A549 (cell line): ENCODE measurements at regions not wholly inside any gene's neighbourhood (a gene's known extent, or its start where the extent isn't known, plus 50 kb on each side); places are given as distances from the start of the nearest gene placed in this dataset.

Experiments
- ATAC-seq, 2 experiments: fragments of 200-7000 bp in 1 of 2; fragments of >200 bp in 1 of 2; cut with Nextera tagmentation in 1 of 2; cut with Tn5 transposase in 1 of 2; 3 replicates each; pipeline versions ENCODE4 v1.8.0 to v1.9.1; 2018 to 2020; ENCODE audit warnings: mild to moderate bottlenecking in 1 of 2, moderate library complexity in 1 of 2
- CTCF ChIA-PET: fragments of 300-600 bp; sonication (Branson Sonifier 250); formaldehyde crosslinking; extraction: SDS; loops from one replicate; lab custom pipeline; 2021; ENCODE audit warnings: antibody characterized with exemption, inconsistent platforms; lab: Yijun Ruan, JAX
- POLR2A ChIA-PET: fragments of 350-600 bp; formaldehyde crosslinking; extraction: SDS; loops from one replicate; lab custom pipeline; 2021; ENCODE audit warnings: antibody characterized with exemption, inconsistent platforms; lab: Yijun Ruan, JAX
- DNase-seq, 2 experiments: peaks; one replicate each; pipeline versions ENCODE4 v3.0.0 to v3.0.0-alpha.2; 2011 to 2016; ENCODE audit warnings: low read depth in 1 of 2, low spot score in 1 of 2
- FAIRE-seq: peaks from 2 replicates; lab custom pipeline; 2011; peaks lifted over from hg19 to GRCh38; lab: Jason Lieb, UNC
- H3K27ac ChIP-seq, 2 experiments: fragments of >200 bp; sonication (Bioruptor Twin); formaldehyde crosslinking; 3 replicates each; pipeline ENCODE4 v1.5.1; 2016 to 2017
- H3K4me1 ChIP-seq: fragments of >200 bp; sonication (Bioruptor Twin); formaldehyde crosslinking; 3 replicates; pipeline ENCODE4 v1.6.1; 2016
- H3K4me2 ChIP-seq: fragments of >200 bp; sonication (Bioruptor Twin); formaldehyde crosslinking; 3 replicates; pipeline ENCODE4 v1.6.1; 2016
- H3K4me3 ChIP-seq: fragments of >200 bp; sonication (Bioruptor Twin); formaldehyde crosslinking; 3 replicates; pipeline ENCODE4 v1.5.1; 2016
- H3K9me3 ChIP-seq: fragments of >200 bp; sonication (Bioruptor Twin); formaldehyde crosslinking; 3 replicates; pipeline ENCODE4 v1.6.1; 2016
- BHLHE40 ChIP-seq: IDR thresholded peaks from 2 replicates; pipeline ENCODE4 v1.6.1; 2012; ENCODE audit warnings: low read depth, low read length, inconsistent platforms
- CBX8 ChIP-seq: fragments of 200-600 bp; sonication (generic); IDR thresholded peaks from 2 replicates; pipeline ENCODE4 v1.6.1; 2016
- CEBPB ChIP-seq, 2 experiments: fragments of >200 bp in 1 of 2; sonication (Bioruptor Twin) in 1 of 2; formaldehyde crosslinking in 1 of 2; IDR thresholded peaks; 2 replicates each; pipeline ENCODE4 v1.6.1; 2012 to 2016
- EHF ChIP-seq: fragments of 250-450 bp; sonication (Bioruptor Pico); IDR thresholded peaks from 2 replicates; pipeline ENCODE4 v1.5.0; 2020; ENCODE audit warnings: mild to moderate bottlenecking
- GATA3 ChIP-seq: IDR thresholded peaks from 2 replicates; pipeline ENCODE4 v1.6.1; 2012; ENCODE audit warnings: borderline replicate concordance
- HOXA7 ChIP-seq: fragments of 250-450 bp; sonication (Bioruptor Pico); IDR thresholded peaks from 2 replicates; pipeline ENCODE4 v1.5.0; 2020; ENCODE audit warnings: mild to moderate bottlenecking, moderate library complexity
- HOXB13 ChIP-seq: fragments of 250-450 bp; sonication (Bioruptor Pico); IDR thresholded peaks from 2 replicates; pipeline ENCODE4 v1.5.0; 2020; ENCODE audit warnings: low read depth, mild to moderate bottlenecking, moderate library complexity
- JUNB ChIP-seq: fragments of >200 bp; sonication (Bioruptor Twin); formaldehyde crosslinking; IDR thresholded peaks from 2 replicates; pipeline ENCODE4 v1.6.1; 2016
- KDM1A ChIP-seq: fragments of 200-600 bp; sonication (generic); IDR thresholded peaks from 2 replicates; pipeline ENCODE4 v1.6.1; 2016; ENCODE audit warnings: low read depth, mild to moderate bottlenecking
- KDM5A ChIP-seq: fragments of 200-600 bp; sonication (generic); IDR thresholded peaks from 2 replicates; pipeline ENCODE4 v1.6.1; 2016; ENCODE audit warnings: antibody characterized with exemption, mild to moderate bottlenecking
- MYC ChIP-seq: IDR thresholded peaks from 2 replicates; pipeline ENCODE4 v1.6.1; 2012; ENCODE audit warnings: mild to moderate bottlenecking, inconsistent platforms, low read length, improper control_type of control experiment, borderline replicate concordance
- NFE2L2 ChIP-seq: fragments of 150-350 bp; conservative IDR thresholded peaks from 2 replicates; pipeline ENCODE4 v1.6.1; 2014; ENCODE audit warnings: low read length
- NPAS2 ChIP-seq: fragments of 250-450 bp; sonication (Bioruptor Pico); IDR thresholded peaks from 2 replicates; pipeline ENCODE4 v1.8.0; 2022; ENCODE audit warnings: mild to moderate bottlenecking, moderate library complexity, borderline replicate concordance
- RARB ChIP-seq: fragments of 250-450 bp; sonication (Bioruptor Pico); IDR thresholded peaks from 2 replicates; pipeline ENCODE4 v1.8.0; 2021; ENCODE audit warnings: mild to moderate bottlenecking, moderate library complexity
- RCOR1 ChIP-seq: fragments of 150-350 bp; IDR thresholded peaks from 2 replicates; pipeline ENCODE4 v1.6.1; 2014; ENCODE audit warnings: antibody characterized with exemption, low read length, low read depth
- SREBF2 ChIP-seq: fragments of 450-650 bp; IDR thresholded peaks from 2 replicates; pipeline ENCODE4 v1.6.1; 2014; ENCODE audit warnings: mild to moderate bottlenecking, moderate library complexity
- TP53 ChIP-seq: fragments of 250-450 bp; sonication (Bioruptor Pico); IDR thresholded peaks from 2 replicates; pipeline ENCODE4 v1.5.0; 2021; ENCODE audit warnings: mild to moderate bottlenecking, moderate library complexity
- ZFP36 ChIP-seq: fragments of 450-650 bp; IDR thresholded peaks from 2 replicates; pipeline ENCODE4 v1.6.1; 2014; ENCODE audit warnings: borderline replicate concordance; ENCODE audit not compliant: partially characterized antibody
- WGBS: methylation state at CpG from one replicate; pipeline ENCODE4 v1.1.6; 2017; ENCODE audit errors: missing lambda C conversion rate; 5-methylcytosine and 5-hydroxymethylcytosine counted together
- TF ChIP-seq, protein P1 (sequence below): fragments of 450-650 bp; IDR thresholded peaks from 2 replicates; pipeline ENCODE4 v1.6.1; 2014; ENCODE audit warnings: antibody characterized with exemption
- TF ChIP-seq, protein P2 (sequence below): fragments of >200 bp; sonication (Bioruptor Twin); formaldehyde crosslinking; IDR thresholded peaks from 2 replicates; pipeline ENCODE4 v1.6.1; 2016
- TF ChIP-seq, protein P3 (sequence below): IDR thresholded peaks from 2 replicates; pipeline ENCODE4 v1.6.1; 2012
- TF ChIP-seq, protein P4 (sequence below): IDR thresholded peaks from 2 replicates; pipeline ENCODE4 v1.6.1; 2012

DNA sequence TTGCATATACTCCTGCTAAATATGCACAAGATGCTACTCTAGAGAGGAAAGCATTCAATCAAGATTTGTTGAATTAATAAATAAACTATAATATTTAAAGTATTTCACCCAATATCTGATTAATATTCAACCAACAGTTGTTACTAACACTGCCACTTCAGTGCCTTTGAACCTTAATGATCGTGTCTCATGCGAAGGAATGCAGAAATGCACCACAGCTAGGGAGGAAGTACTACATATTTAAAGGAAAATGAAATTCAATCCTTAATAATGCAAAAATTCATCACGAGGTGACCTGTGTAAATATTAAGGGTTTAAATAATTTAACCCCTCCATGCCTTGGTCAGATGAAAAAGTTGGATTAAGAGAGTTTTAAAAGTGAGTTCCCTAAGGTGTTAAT is 114.2 kb upstream of the DAZL start:
- POLR2A ChIA-PET: no interaction called here
- no peaks in the 10 kb centered on the region for H3K9me3 ChIP-seq
- TF ChIP-seq, protein P1, sequence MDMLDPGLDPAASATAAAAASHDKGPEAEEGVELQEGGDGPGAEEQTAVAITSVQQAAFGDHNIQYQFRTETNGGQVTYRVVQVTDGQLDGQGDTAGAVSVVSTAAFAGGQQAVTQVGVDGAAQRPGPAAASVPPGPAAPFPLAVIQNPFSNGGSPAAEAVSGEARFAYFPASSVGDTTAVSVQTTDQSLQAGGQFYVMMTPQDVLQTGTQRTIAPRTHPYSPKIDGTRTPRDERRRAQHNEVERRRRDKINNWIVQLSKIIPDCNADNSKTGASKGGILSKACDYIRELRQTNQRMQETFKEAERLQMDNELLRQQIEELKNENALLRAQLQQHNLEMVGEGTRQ: no peak
- no peak for TF ChIP-seq NPAS2
- TF ChIP-seq, protein P2, sequence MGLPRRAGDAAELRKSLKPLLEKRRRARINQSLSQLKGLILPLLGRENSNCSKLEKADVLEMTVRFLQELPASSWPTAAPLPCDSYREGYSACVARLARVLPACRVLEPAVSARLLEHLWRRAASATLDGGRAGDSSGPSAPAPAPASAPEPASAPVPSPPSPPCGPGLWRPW: no peak
- no peak for TF ChIP-seq HOXB13
- TF ChIP-seq ZFP36: no peak
- no peak for TF ChIP-seq TP53 (CRISPR knock-in tag)
- TF ChIP-seq GATA3: no peak
- TF ChIP-seq RARB (CRISPR knock-in tag): no peak
- 21% methylated on average over 3 of the region's 3 CpGs for WGBS
- CTCF ChIA-PET: no interaction called here
- H3K4me2 ChIP-seq: no peak overlapping the region
- FAIRE-seq (no peak), DNase-seq (no peak), ATAC-seq (no peak)
- no peaks in the 10 kb centered on the region for H3K4me1 ChIP-seq
- H3K27ac ChIP-seq: no peak overlapping the region
- no peak overlapping the region for H3K4me3 ChIP-seq

DNA sequence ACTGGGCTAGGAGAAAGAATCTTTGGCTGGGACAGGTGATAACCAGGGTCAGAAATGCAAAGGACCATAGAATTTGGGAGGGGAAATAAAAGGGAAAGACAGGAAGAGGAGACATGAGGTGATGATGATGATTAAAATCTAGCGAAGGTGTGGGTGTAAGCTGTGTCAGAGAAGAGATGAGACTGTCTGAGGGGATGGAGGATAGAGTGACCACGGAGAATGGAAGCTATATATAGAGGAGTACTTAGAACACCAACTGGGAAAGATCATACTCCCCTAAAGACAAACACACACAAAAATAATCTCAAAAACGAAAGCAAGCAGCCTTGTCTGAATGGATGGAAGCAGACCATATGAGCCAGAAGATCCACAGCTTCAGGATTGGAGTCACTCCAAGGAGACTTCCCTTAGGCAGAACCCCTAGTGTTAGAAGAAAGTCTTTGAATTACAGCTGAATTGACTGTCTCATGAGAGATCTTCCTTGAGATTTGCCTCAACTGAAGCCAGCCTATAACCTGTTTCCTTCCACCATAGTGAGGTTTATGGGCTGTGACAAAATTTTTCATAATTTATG is 115.2 kb upstream of the DAZL start:
- ATAC-seq: no peak
- no peak overlapping the region for H3K4me2 ChIP-seq
- no peak overlapping the region for H3K27ac ChIP-seq
- TF ChIP-seq HOXA7 (CRISPR knock-in tag): no peak
- TF ChIP-seq, protein P3, sequence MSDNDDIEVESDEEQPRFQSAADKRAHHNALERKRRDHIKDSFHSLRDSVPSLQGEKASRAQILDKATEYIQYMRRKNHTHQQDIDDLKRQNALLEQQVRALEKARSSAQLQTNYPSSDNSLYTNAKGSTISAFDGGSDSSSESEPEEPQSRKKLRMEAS: no peak
- no peak for FAIRE-seq
- 31% methylated on average over 3 of the region's 3 CpGs for WGBS
- DNase-seq: no peak
- H3K4me3 ChIP-seq: no peak overlapping the region
- ChIA-PET CTCF (no interaction called here), POLR2A (no interaction called here)
- no peaks in the 10 kb centered on the region for H3K4me1 ChIP-seq
- H3K9me3 ChIP-seq: no peaks in the 10 kb centered on the region

DNA sequence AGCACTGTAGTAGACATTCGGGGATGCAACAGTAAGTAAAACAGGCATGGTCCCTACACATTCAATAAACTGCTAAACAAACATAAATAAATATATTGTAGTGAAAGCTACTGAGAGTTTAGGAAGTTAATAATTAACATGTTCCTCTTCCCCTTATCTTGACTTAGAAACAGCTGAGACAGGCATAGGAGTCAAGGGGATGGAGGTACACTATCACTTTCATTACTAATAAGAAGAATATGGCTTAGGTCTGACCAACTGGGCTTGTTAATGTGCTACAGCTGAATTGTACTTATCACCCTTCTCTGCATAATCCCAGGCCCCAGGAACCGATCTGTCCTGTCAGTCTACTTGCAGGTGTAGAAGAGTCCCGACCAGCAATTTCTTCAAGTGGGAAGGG is 116.3 kb upstream of the DAZL start:
- ATAC-seq: no peak
- Histone ChIP-seq H3K9me3 (0 out of 3 replicates have a peak, but pooled peaks cover 3% of the 10 kb centered on the region), H3K4me3 (no peak overlapping the region), H3K4me2 (no peak overlapping the region), H3K27ac (no peak overlapping the region), H3K4me1 (no peaks in the 10 kb centered on the region)
- TF ChIP-seq CBX8 (no peak), MYC (no peak), KDM1A (no peak), JUNB (no peak)
- TF ChIP-seq, protein P4, sequence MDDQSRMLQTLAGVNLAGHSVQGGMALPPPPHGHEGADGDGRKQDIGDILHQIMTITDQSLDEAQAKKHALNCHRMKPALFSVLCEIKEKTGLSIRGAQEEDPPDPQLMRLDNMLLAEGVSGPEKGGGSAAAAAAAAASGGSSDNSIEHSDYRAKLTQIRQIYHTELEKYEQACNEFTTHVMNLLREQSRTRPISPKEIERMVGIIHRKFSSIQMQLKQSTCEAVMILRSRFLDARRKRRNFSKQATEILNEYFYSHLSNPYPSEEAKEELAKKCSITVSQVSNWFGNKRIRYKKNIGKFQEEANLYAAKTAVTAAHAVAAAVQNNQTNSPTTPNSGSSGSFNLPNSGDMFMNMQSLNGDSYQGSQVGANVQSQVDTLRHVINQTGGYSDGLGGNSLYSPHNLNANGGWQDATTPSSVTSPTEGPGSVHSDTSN: no peak
- DNase-seq: no peak
- ChIA-PET POLR2A (no interaction called here), CTCF (no interaction called here)
- 42% methylated on average over 3 of the region's 3 CpGs for WGBS
- no peak for FAIRE-seq

DNA sequence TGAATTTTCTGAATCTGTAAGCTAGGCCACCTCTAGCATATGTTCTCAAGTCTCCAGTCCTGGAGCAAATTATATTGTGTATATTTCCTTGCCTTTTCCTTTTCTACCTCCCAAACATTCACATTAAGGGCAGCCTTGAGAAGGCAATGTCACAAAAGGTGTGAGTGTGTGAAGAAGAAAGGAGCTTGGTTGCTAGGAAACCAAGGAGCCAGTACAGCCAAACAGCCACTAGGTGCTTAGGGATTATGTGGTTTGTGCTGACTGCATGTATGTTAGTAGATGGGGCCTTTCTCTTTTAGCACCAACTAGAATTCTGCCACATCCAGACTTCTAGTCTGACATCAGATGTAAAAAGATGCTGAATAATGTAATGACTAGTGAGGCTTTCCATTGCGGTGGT is 118.8 kb upstream of the DAZL start:
- no peak for FAIRE-seq
- no peak overlapping the region for H3K27ac ChIP-seq
- POLR2A ChIA-PET: no interaction called here
- 0% methylated on average over 1 of the region's 1 CpG for WGBS
- no peak overlapping the region for H3K4me2 ChIP-seq
- no peak for TF ChIP-seq NFE2L2
- TF ChIP-seq BHLHE40: no peak
- no peak for TF ChIP-seq SREBF2
- TF ChIP-seq CEBPB (IDR thresholded peaks at IDR 0.05): no peak
- TF ChIP-seq HOXA7 (CRISPR knock-in tag): no peak
- TF ChIP-seq KDM5A: no peak
- TF ChIP-seq EHF (CRISPR knock-in tag): no peak
- TF ChIP-seq, protein P3: no peak
- no peak for TF ChIP-seq RCOR1
- TF ChIP-seq MYC: no peak
- 0 out of 3 replicates have a peak, but pooled peaks cover 4% of the 10 kb centered on the region for H3K9me3 ChIP-seq
- ATAC-seq: peak; percentile 62 to 68; a peak in 4 of 6 replicates
- CTCF ChIA-PET: interaction anchor here (1.7 kb wide), 1 partner anchor 9 kb away, joined by 4 read pairs; no protein-coding TSS in a partner anchor
- no peaks in the 10 kb centered on the region; the same call in 2 of the 3 replicates for H3K4me1 ChIP-seq
- DNase-seq: peak in 1 of 2 experiments; percentile 27
- no peak overlapping the region for H3K4me3 ChIP-seq
